C4-2B (cell line): ENCODE measurements at regions not wholly inside any gene's neighbourhood (a gene's known extent, or its start where the extent isn't known, plus 50 kb on each side); places are given as distances from the start of the nearest gene placed in this dataset.

Experiments used
- ZFX ChIP-seq: fragments of 450-650 bp; IDR thresholded peaks from 2 replicates; pipeline ENCODE4 v1.6.1; 2017
- TF ChIP-seq, protein P1 (sequence below): fragments of 450-650 bp; conservative IDR thresholded peaks from 2 replicates; pipeline ENCODE4 v1.5.1; 2017; ENCODE audit warnings: mild to moderate bottlenecking

GRCh38 chr13:90232291-90232690 lies 1115.2 kb upstream of the MIR17HG start:
- TF ChIP-seq, protein P1, sequence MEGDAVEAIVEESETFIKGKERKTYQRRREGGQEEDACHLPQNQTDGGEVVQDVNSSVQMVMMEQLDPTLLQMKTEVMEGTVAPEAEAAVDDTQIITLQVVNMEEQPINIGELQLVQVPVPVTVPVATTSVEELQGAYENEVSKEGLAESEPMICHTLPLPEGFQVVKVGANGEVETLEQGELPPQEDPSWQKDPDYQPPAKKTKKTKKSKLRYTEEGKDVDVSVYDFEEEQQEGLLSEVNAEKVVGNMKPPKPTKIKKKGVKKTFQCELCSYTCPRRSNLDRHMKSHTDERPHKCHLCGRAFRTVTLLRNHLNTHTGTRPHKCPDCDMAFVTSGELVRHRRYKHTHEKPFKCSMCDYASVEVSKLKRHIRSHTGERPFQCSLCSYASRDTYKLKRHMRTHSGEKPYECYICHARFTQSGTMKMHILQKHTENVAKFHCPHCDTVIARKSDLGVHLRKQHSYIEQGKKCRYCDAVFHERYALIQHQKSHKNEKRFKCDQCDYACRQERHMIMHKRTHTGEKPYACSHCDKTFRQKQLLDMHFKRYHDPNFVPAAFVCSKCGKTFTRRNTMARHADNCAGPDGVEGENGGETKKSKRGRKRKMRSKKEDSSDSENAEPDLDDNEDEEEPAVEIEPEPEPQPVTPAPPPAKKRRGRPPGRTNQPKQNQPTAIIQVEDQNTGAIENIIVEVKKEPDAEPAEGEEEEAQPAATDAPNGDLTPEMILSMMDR, result no peak
- no peak for TF ChIP-seq ZFX
